Muscle layer of colon (tissue), 2 donors: ENCODE measurements at regions not wholly inside any gene's neighbourhood (a gene's known extent, or its start where the extent isn't known, plus 50 kb on each side); places are given as distances from the start of the nearest gene placed in this dataset.

Experiments
- H3K27ac ChIP-seq: one replicate; pipeline ENCODE4 v1.7.0; 2013; ENCODE audit warnings: low read depth, mild to moderate bottlenecking, low read length, moderate library complexity
- H3K27me3 ChIP-seq, 2 donors: one replicate each; pipeline ENCODE4 v1.7.0; 2013; ENCODE audit warnings: low read length in 2 of 2, mild to moderate bottlenecking in 2 of 2; ENCODE audit not compliant: insufficient read depth in 2 of 2, control insufficient read depth in 1 of 2
- H3K36me3 ChIP-seq: one replicate; pipeline ENCODE4 v1.7.0; 2013; ENCODE audit warnings: mild to moderate bottlenecking, low read length; ENCODE audit not compliant: insufficient read depth
- H3K4me1 ChIP-seq: one replicate; pipeline ENCODE4 v1.7.0; 2013; ENCODE audit warnings: mild to moderate bottlenecking, low read length; ENCODE audit not compliant: insufficient read depth
- H3K4me3 ChIP-seq, 2 donors: one replicate each; pipeline ENCODE4 v1.7.0; 2013; ENCODE audit warnings: low read length in 2 of 2, low read depth in 1 of 2, mild to moderate bottlenecking in 1 of 2, moderate library complexity in 1 of 2
- H3K9ac ChIP-seq: one replicate; pipeline ENCODE4 v1.7.0; 2013; ENCODE audit warnings: low read length
- H3K9me3 ChIP-seq: one replicate; pipeline ENCODE4 v1.7.0; 2013; ENCODE audit warnings: mild to moderate bottlenecking, low read length
- donor health status: abdominal sarcoma.
- donor health status: Adenocarcinoma of cecum.

- Histone ChIP-seq H3K9me3 (no peaks in the 10 kb centered on the region), H3K27me3 (no peaks in the 10 kb centered on the region)
Observed at GRCh38 chr12:124183172-124183571, 111.7 kb upstream of the RFLNA start.

GRCh38 chr12:124184456-124184855 lies 110.4 kb upstream of the RFLNA start:
- Histone ChIP-seq H3K27me3 (no peaks in the 10 kb centered on the region), H3K9me3 (no peaks in the 10 kb centered on the region), H3K27ac (no peak overlapping the region), H3K9ac (no peak overlapping the region), H3K36me3 (no peaks in the 10 kb centered on the region), H3K4me3 (no peak overlapping the region), H3K4me1 (peaks cover 4% of the 10 kb centered on the region)

More at GRCh38 chr12:124183172-124183571, 111.7 kb upstream of the RFLNA start:
- no peaks in the 10 kb centered on the region for H3K36me3 ChIP-seq
- H3K4me1 ChIP-seq = no peaks in the 10 kb centered on the region
- no peak overlapping the region for H3K4me3 ChIP-seq
- no peak overlapping the region for H3K9ac ChIP-seq
- no peak overlapping the region for H3K27ac ChIP-seq

GRCh38 chr12:124185971-124186686 lies 108.8 kb upstream of the RFLNA start:
- Histone ChIP-seq H3K27me3 (no peaks in the 10 kb centered on the region), H3K27ac (no peak overlapping the region), H3K36me3 (no peaks in the 10 kb centered on the region), H3K4me1 (peaks cover 4% of the 10 kb centered on the region), H3K9ac (no peak overlapping the region), H3K9me3 (no peaks in the 10 kb centered on the region), H3K4me3 (no peak overlapping the region)

GRCh38 chr12:124188084-124188483 lies 106.8 kb upstream of the RFLNA start:
- no peak overlapping the region for H3K4me3 ChIP-seq
- H3K9ac ChIP-seq = no peak overlapping the region
- no peaks in the 10 kb centered on the region for H3K27me3 ChIP-seq
- no peak overlapping the region for H3K27ac ChIP-seq
- no peaks in the 10 kb centered on the region for H3K36me3 ChIP-seq
- no peaks in the 10 kb centered on the region for H3K9me3 ChIP-seq
- H3K4me1 ChIP-seq = peaks cover 4% of the 10 kb centered on the region

GRCh38 chr12:124188561-124189405 lies 106.1 kb upstream of the RFLNA start:
- no peaks in the 10 kb centered on the region for H3K27me3 ChIP-seq
- H3K4me3 ChIP-seq = no peak overlapping the region
- no peak overlapping the region for H3K9ac ChIP-seq
- H3K27ac ChIP-seq = no peak overlapping the region
- H3K36me3 ChIP-seq = no peaks in the 10 kb centered on the region
- H3K4me1 ChIP-seq = peaks cover 4% of the 10 kb centered on the region
- no peaks in the 10 kb centered on the region for H3K9me3 ChIP-seq

- Histone ChIP-seq H3K9ac (no peak overlapping the region), H3K27me3 (no peaks in the 10 kb centered on the region), H3K9me3 (no peaks in the 10 kb centered on the region), H3K4me1 (peaks cover 4% of the 10 kb centered on the region), H3K4me3 (no peak overlapping the region), H3K27ac (no peak overlapping the region), H3K36me3 (no peaks in the 10 kb centered on the region)
Observed at GRCh38 chr12:124190312-124191023, 104.4 kb upstream of the RFLNA start.

GRCh38 chr12:124191024-124191359 lies 103.9 kb upstream of the RFLNA start:
- Histone ChIP-seq H3K9ac (no peak overlapping the region), H3K4me1 (peaks cover 4% of the 10 kb centered on the region), H3K27ac (no peak overlapping the region), H3K27me3 (no peaks in the 10 kb centered on the region), H3K36me3 (no peaks in the 10 kb centered on the region), H3K4me3 (no peak overlapping the region), H3K9me3 (peaks cover under 1% of the 10 kb centered on the region)

GRCh38 chr12:124191966-124192365 lies 102.9 kb upstream of the RFLNA start:
- no peaks in the 10 kb centered on the region for H3K27me3 ChIP-seq

GRCh38 chr12:124194264-124194892 lies 100.5 kb upstream of the RFLNA start:
- no peak overlapping the region for H3K27ac ChIP-seq
- H3K9ac ChIP-seq = no peak overlapping the region
- H3K4me3 ChIP-seq = no peak overlapping the region
- no peaks in the 10 kb centered on the region for H3K27me3 ChIP-seq
- no peaks in the 10 kb centered on the region for H3K4me1 ChIP-seq
- H3K9me3 ChIP-seq = peaks cover 5% of the 10 kb centered on the region
- no peaks in the 10 kb centered on the region for H3K36me3 ChIP-seq

More at GRCh38 chr12:124191966-124192365, 102.9 kb upstream of the RFLNA start:
- no peaks in the 10 kb centered on the region for H3K36me3 ChIP-seq
- H3K9me3 ChIP-seq = peaks cover 5% of the 10 kb centered on the region
- H3K4me3 ChIP-seq = no peak overlapping the region
- no peak overlapping the region for H3K27ac ChIP-seq
- no peak overlapping the region for H3K9ac ChIP-seq
- H3K4me1 ChIP-seq = peaks cover 4% of the 10 kb centered on the region

GRCh38 chr12:124194893-124195566 lies 99.9 kb upstream of the RFLNA start:
- Histone ChIP-seq H3K27ac (no peak overlapping the region), H3K9ac (no peak overlapping the region), H3K36me3 (no peaks in the 10 kb centered on the region), H3K4me3 (no peak overlapping the region), H3K9me3 (peaks cover 5% of the 10 kb centered on the region), H3K4me1 (no peaks in the 10 kb centered on the region), H3K27me3 (no peaks in the 10 kb centered on the region)

GRCh38 chr12:124195567-124195942 lies 99.3 kb upstream of the RFLNA start:
- no peaks in the 10 kb centered on the region for H3K36me3 ChIP-seq
- H3K4me3 ChIP-seq = no peak overlapping the region
- no peaks in the 10 kb centered on the region for H3K4me1 ChIP-seq
- H3K27ac ChIP-seq = no peak overlapping the region
- H3K9ac ChIP-seq = no peak overlapping the region
- no peaks in the 10 kb centered on the region for H3K27me3 ChIP-seq
- H3K9me3 ChIP-seq = peaks cover 5% of the 10 kb centered on the region
